NCI-H2171 (cell line): ENCODE measurements at regions not wholly inside any gene's neighbourhood (a gene's known extent, or its start where the extent isn't known, plus 50 kb on each side); places are given as distances from the start of the nearest gene placed in this dataset.

Experiments
- DNase-seq: peaks from one replicate; lab custom pipeline; 2025; lab: John Stamatoyannopoulos, UW

- no peak for DNase-seq
These were observed 537.9 kb upstream of the MGMT start for GRCh38 chr10:128929131-128929530.

- DNase-seq: no peak
These were observed 537.3 kb upstream of the MGMT start for GRCh38 chr10:128929767-128930166.

- DNase-seq: no peak
These were observed 536.5 kb upstream of the MGMT start for GRCh38 chr10:128930515-128930914.

- DNase-seq: no peak
These were observed 534.8 kb upstream of the MGMT start for GRCh38 chr10:128932071-128932820.

GRCh38 chr10:128934492-128934891, 532.5 kb upstream of the MGMT start:
- no peak for DNase-seq

GRCh38 chr10:128936392-128936791, 530.6 kb upstream of the MGMT start:
- DNase-seq: no peak

- no peak for DNase-seq
These were observed 528.5 kb upstream of the MGMT start for GRCh38 chr10:128938558-128938957.

GRCh38 chr10:128940081-128940480, 527.0 kb upstream of the MGMT start:
- no peak for DNase-seq

GRCh38 chr10:128943111-128943510, 523.9 kb upstream of the MGMT start:
- no peak for DNase-seq

- no peak for DNase-seq
These were observed 521.6 kb upstream of the MGMT start for GRCh38 chr10:128945398-128945797.

- no peak for DNase-seq
These were observed 516.7 kb upstream of the MGMT start for GRCh38 chr10:128950159-128950915.

GRCh38 chr10:128950916-128951275, 516.1 kb upstream of the MGMT start:
- no peak for DNase-seq

- no peak for DNase-seq
These were observed 514.2 kb upstream of the MGMT start for GRCh38 chr10:128952856-128953255.

GRCh38 chr10:128956149-128956548, 510.9 kb upstream of the MGMT start:
- DNase-seq: no peak

- DNase-seq: no peak
These were observed 509.8 kb upstream of the MGMT start for GRCh38 chr10:128957221-128957620.

GRCh38 chr10:128958834-128959690, 508.0 kb upstream of the MGMT start:
- no peak for DNase-seq

GRCh38 chr10:128959746-128960145, 507.3 kb upstream of the MGMT start:
- DNase-seq: no peak

- DNase-seq: no peak
These were observed 506.5 kb upstream of the MGMT start for GRCh38 chr10:128960517-128960916.

- no peak for DNase-seq
These were observed 504.9 kb upstream of the MGMT start for GRCh38 chr10:128962182-128962581.

- no peak for DNase-seq
These were observed 503.6 kb upstream of the MGMT start for GRCh38 chr10:128963211-128964099.

GRCh38 chr10:128964100-128964403, 503.0 kb upstream of the MGMT start:
- no peak for DNase-seq
